ENCODE measurements at regions not wholly inside any gene's neighbourhood (a gene's known extent, or its start where the extent isn't known, plus 50 kb on each side); places are given as distances from the start of the nearest gene placed in this dataset.
A peak's percentile ranks its signal among the peaks of the same experiment; 100 is the strongest.

- DNase-seq (ENCODE audit: low read depth in 2 of 2): no peak
- no peak for TF ChIP-seq EZH2 (IDR thresholded peaks at IDR 0.05; ENCODE audit: low read length, missing control alignments)
- no peak for TF ChIP-seq CTCF (conservative IDR thresholded peaks at IDR 0.05 in 1 of 2, IDR thresholded peaks at IDR 0.05 in 1 of 2; ENCODE audit: low read depth in 1 of 2, low read length in 2 of 2)
- Histone ChIP-seq H3K9me3 (ENCODE audit: control insufficient read depth, insufficient read depth, low read depth, low read length) (no peaks in the 10 kb centered on the region), H3K79me2 (ENCODE audit: control insufficient read depth, insufficient read depth, low read length) (no peaks in the 10 kb centered on the region), H4K20me1 (ENCODE audit: control insufficient read depth, extremely low read depth, insufficient read depth, low read length) (no peaks in the 10 kb centered on the region), H2AFZ (ENCODE audit: low read length) (no peak overlapping the region), H3K27ac (ENCODE audit: insufficient read depth, low read length) (no peak overlapping the region), H3K9ac (ENCODE audit: insufficient read depth, low read length) (no peak overlapping the region), H3K4me3 (replicated peaks in 1 of 4; ENCODE audit: control extremely low read depth in 1 of 4, insufficient read depth in 1 of 4, low read depth in 3 of 4, low read length in 4 of 4) (no peak overlapping the region), H3K4me1 (ENCODE audit: control insufficient read depth, extremely low read depth, insufficient read depth, low read length) (peaks cover 3% of the 10 kb centered on the region), H3K36me3 (ENCODE audit: control insufficient read depth, insufficient read depth, low read length) (no peaks in the 10 kb centered on the region), H3K27me3 (ENCODE audit: control insufficient read depth, insufficient read depth, low read length) (peaks cover 10% of the 10 kb centered on the region), H3K4me2 (ENCODE audit: extremely low read depth, insufficient read depth, low read length) (no peak overlapping the region)
Observed at GRCh38 chr10:78831461-78831860, 237.3 kb upstream of the ZMIZ1 start.

GRCh38 chr10:78832281-78832680, 236.5 kb upstream of the ZMIZ1 start:
- H3K9ac ChIP-seq (ENCODE audit: insufficient read depth, low read length): no peak overlapping the region
- H2AFZ ChIP-seq (ENCODE audit: low read length): no peak overlapping the region

GRCh38 chr10:78838141-78838657, 230.6 kb upstream of the ZMIZ1 start:
- H3K36me3 ChIP-seq (ENCODE audit: control insufficient read depth, insufficient read depth, low read length): no peaks in the 10 kb centered on the region
- peaks cover 24% of the 10 kb centered on the region for H3K27me3 ChIP-seq (ENCODE audit: control insufficient read depth, insufficient read depth, low read length)
- H2AFZ ChIP-seq (ENCODE audit: low read length): no peak overlapping the region
- no peaks in the 10 kb centered on the region for H3K4me1 ChIP-seq (ENCODE audit: control insufficient read depth, extremely low read depth, insufficient read depth, low read length)
- no peaks in the 10 kb centered on the region for H3K9me3 ChIP-seq (ENCODE audit: control insufficient read depth, insufficient read depth, low read depth, low read length)
- H3K9ac ChIP-seq (ENCODE audit: insufficient read depth, low read length): no peak overlapping the region
- no peaks in the 10 kb centered on the region for H4K20me1 ChIP-seq (ENCODE audit: control insufficient read depth, extremely low read depth, insufficient read depth, low read length)
- TF ChIP-seq CTCF (conservative IDR thresholded peaks at IDR 0.05 in 1 of 2, IDR thresholded peaks at IDR 0.05 in 1 of 2; ENCODE audit: low read depth in 1 of 2, low read length in 2 of 2) (no peak), EZH2 (IDR thresholded peaks at IDR 0.05; ENCODE audit: low read length, missing control alignments) (no peak)
- peak in 1 of 2 donors; percentile 27 for DNase-seq (ENCODE audit: low read depth in 2 of 2)
- H3K4me3 ChIP-seq (replicated peaks in 1 of 4; ENCODE audit: control extremely low read depth in 1 of 4, insufficient read depth in 1 of 4, low read depth in 3 of 4, low read length in 4 of 4): no peak overlapping the region
- no peak overlapping the region for H3K27ac ChIP-seq (ENCODE audit: insufficient read depth, low read length)
- no peaks in the 10 kb centered on the region for H3K79me2 ChIP-seq (ENCODE audit: control insufficient read depth, insufficient read depth, low read length)
- no peak overlapping the region for H3K4me2 ChIP-seq (ENCODE audit: extremely low read depth, insufficient read depth, low read length)

More at GRCh38 chr10:78832281-78832680, 236.5 kb upstream of the ZMIZ1 start:
- H3K4me3 ChIP-seq (replicated peaks in 1 of 4; ENCODE audit: control extremely low read depth in 1 of 4, insufficient read depth in 1 of 4, low read depth in 3 of 4, low read length in 4 of 4): no peak overlapping the region
- no peak for TF ChIP-seq EZH2 (IDR thresholded peaks at IDR 0.05; ENCODE audit: low read length, missing control alignments)
- no peak for TF ChIP-seq CTCF (conservative IDR thresholded peaks at IDR 0.05 in 1 of 2, IDR thresholded peaks at IDR 0.05 in 1 of 2; ENCODE audit: low read depth in 1 of 2, low read length in 2 of 2)
- DNase-seq (ENCODE audit: low read depth in 2 of 2): no peak
- H3K4me1 ChIP-seq (ENCODE audit: control insufficient read depth, extremely low read depth, insufficient read depth, low read length): peaks cover 3% of the 10 kb centered on the region
- no peaks in the 10 kb centered on the region for H4K20me1 ChIP-seq (ENCODE audit: control insufficient read depth, extremely low read depth, insufficient read depth, low read length)
- no peak overlapping the region for H3K4me2 ChIP-seq (ENCODE audit: extremely low read depth, insufficient read depth, low read length)
- H3K27ac ChIP-seq (ENCODE audit: insufficient read depth, low read length): no peak overlapping the region
- H3K36me3 ChIP-seq (ENCODE audit: control insufficient read depth, insufficient read depth, low read length): no peaks in the 10 kb centered on the region
- no peaks in the 10 kb centered on the region for H3K9me3 ChIP-seq (ENCODE audit: control insufficient read depth, insufficient read depth, low read depth, low read length)
- H3K79me2 ChIP-seq (ENCODE audit: control insufficient read depth, insufficient read depth, low read length): no peaks in the 10 kb centered on the region
- H3K27me3 ChIP-seq (ENCODE audit: control insufficient read depth, insufficient read depth, low read length): peaks cover 16% of the 10 kb centered on the region
